GM18858 (cell line): ENCODE measurements at regions not wholly inside any gene's neighbourhood (a gene's known extent, or its start where the extent isn't known, plus 50 kb on each side); places are given as distances from the start of the nearest gene placed in this dataset.

Experiments
- ATAC-seq: cut with Tn5 transposase; IDR thresholded peaks from one replicate; pipeline ENCODE4 v1.9.1; 2021; ENCODE audit not compliant: unreplicated experiment

DNA sequence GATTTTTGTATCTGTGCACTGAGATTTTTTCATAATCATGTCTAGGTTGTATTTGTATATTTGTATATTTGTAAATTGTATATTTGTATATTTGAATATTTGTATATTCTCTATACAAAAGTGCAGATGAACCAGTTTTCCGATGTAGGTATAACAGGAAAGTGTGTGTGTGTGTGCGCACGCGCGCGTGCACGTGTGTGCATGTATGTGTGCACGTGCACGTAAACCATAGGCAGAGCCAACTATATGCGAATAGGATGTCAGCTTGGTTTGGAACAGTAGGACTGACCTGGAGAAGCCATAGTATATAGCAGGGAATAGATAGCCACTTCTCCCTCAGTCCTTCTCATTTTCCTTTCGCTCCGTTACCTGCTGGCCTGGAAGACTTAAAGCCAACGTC, 565.8 kb downstream of the XIRP2 start:
- no peak for ATAC-seq

DNA sequence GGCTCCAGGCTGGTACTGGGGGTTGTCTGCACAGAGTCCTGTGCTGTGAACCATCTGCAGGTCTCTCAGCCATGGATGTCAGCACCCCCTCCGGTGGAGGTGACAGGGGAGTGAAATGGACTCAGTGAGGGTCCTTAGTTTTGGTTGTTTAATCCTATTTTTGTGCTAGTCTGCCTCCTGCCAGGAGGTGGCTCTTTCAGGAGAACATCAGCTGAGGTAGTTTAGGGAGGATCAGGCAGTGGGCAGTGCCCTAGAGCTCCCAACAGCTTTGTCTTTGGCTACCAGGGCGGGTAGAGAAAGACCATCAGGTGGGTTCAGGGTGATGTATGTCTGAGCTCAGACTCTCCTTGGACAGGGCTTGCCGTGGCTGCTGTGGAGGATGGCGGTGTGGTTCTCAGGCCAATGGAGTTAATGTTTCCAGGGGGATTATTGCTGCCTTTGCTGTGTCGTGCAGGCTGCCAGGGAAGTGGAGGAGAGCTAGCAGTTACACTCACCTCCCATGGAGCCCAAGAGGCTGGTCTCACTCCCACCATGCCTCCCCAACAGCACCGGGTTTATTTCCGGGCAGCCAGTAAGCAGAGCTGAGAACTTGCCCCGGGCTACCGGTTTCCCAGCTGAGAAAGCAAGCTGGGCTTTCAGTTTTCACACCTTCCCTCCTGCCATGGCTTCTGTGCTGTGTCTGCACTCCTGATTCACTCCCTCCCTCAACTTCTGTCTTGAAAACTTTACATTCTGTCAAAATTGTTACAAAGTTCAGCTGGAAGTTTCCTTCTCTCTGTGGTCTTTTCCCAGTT, 563.4 kb downstream of the XIRP2 start:
- no peak for ATAC-seq

DNA sequence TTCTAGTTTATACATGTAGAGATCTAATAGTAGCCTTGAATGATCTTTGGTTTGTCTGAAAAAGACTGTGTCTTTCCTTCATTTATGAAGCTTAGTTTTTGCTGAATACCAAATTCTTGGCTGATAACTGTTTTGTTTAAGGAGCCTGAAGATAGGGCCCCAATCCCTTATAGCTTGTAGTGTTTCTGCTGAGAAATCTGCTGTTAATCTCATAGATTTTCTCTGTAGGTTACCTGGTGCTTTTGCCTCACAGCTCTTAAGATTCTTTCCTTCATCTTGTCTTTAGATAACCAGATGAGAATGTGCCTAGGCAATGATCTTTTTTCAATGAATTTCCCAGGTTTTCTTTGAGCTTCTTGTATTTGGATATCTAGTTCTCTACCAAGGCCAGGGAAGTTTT, 562.1 kb downstream of the XIRP2 start:
- no peak for ATAC-seq

DNA sequence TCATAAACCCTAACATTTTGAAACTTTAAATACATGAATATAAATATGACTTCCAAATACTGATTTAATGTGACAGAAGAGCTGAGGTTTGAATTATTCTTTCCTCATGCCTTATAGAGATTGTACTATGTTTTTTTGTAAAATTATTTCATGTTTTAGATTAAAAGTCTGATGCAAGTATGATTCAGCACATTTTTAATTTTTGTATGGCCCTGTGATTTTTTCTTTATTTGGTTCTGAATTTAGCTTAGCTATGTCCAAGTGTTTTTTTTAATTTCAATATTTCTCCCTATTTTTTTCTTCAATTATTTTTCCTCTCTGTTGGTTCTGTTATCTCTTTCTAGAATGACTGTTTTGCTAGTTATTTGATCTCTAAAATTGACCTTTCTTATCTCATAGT, 552.1 kb downstream of the XIRP2 start:
- no peak for ATAC-seq

DNA sequence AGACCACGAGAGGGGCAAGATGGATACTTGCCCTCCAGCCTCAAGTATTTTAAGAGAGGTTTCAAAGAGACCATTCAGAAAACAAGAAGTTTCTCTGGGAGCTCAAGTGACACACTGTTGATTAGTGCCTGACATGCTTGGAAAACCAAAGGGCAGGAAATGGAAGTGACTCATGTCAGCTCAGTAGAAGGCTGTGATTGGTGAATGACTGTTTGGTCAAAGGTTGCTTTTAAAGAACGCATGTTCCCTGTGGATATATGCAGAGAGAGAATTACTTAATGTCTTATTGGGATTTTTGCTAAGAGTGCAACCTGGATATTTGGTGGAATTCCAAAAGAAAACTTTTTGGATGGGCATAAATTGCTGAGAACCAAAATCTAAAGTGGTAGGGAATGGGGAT, 549.9 kb downstream of the XIRP2 start:
- ATAC-seq, result no peak

- no peak for ATAC-seq
Observed at GRCh38 chr2:167431949-167432348, 543.7 kb downstream of the XIRP2 start.

DNA sequence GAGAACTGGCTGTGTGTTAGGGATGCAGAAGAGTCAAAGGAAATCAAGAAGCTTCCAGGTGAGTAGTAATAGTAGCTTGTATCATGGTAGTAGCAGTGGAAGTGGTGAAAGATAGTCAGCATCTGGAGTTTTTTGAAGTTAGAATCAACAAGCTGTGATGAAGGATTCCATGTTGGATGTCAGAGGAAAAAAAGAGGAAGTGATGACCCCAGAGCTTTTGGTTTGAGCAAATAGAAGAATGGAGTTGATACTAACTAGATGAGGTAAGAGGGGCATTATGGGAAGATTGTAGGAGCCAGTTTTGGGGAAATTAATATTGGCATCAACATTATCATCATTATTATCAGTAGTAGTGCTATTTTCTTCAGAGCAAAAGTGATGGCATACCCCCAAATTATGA, 542.2 kb downstream of the XIRP2 start:
- no peak for ATAC-seq

DNA sequence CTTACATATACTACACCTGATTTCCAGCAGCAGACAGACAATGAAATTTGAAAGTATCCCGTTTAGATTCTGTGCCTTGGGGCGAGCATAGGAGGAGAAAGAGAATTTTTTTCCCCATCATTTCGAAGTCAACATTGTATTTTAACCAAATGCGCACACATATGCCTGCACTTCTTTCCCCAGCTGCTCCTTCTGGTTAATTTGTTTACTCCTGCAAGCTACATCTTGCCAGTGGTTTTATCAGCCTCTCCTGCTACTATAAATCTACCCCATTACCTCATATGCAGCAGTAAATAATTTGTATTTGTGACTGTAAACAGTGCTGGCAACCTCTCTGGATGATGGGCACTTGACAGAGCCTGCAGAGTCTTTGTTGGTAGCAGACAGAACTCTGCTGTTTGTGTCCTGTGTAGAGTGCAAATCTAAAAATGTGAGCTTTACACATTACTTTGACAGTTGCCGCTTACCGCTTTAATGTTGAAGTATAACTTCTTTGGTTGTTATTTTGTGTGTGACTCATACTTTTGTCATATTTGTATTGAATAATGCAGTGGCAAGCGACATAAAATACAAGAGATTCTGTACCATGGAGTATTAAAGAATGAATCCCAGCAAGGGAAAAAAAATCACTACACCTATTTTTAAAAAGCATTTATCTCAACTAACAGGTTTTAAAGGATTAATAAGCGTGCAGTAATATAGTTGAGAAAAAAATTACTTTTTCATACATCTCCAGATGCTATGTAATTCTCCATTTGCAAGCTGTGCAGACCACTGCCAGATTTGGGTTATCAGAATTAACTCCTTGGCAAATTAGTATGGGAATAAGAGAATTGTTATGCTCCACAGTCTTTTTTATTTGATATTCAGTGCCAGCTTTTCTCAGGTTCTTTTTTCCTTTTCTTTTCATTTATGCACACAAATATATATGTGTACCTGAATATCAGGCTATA, 536.8 kb downstream of the XIRP2 start:
- no peak for ATAC-seq

GRCh38 chr2:167424221-167424620, 535.9 kb downstream of the XIRP2 start:
- ATAC-seq, result no peak

DNA sequence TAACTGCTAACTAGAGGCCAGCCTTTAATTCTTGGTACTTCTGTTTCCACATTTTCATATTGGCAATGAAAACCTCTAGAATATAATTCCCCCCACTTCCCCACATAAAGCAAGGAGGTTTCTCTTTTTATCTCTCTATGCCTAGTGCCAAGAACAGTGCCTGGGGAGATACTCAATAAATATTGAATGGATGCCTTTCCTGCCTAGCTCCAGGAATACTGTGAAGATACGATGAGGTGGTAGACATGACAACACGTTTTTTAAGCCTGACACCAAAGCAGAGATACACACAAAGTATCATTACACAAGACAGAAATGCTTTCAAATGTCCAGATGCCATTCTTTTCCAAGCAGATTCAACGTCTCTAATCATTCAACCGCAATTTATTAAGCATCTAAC, 535.5 kb downstream of the XIRP2 start:
- no peak for ATAC-seq

DNA sequence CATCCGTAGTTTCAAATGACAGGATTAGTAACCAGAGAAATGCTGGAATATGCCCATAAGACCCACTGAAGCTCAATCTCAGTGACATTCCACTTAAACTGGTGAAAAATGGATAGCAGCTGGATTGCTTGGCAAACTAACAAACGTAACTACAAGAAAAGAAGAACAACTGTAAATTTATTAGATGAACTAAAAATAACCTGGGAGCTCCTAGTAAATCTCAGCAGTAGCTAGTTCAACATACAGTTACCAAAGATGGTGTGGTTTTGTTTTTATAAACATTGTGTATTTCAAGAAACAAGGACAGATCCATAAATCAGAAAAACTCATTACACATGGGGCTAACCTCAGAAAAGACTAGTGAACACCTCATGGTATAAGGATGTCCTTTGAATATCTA, 531.9 kb downstream of the XIRP2 start:
- ATAC-seq, result no peak

GRCh38 chr2:167415068-167415467, 526.8 kb downstream of the XIRP2 start:
- no peak for ATAC-seq

DNA sequence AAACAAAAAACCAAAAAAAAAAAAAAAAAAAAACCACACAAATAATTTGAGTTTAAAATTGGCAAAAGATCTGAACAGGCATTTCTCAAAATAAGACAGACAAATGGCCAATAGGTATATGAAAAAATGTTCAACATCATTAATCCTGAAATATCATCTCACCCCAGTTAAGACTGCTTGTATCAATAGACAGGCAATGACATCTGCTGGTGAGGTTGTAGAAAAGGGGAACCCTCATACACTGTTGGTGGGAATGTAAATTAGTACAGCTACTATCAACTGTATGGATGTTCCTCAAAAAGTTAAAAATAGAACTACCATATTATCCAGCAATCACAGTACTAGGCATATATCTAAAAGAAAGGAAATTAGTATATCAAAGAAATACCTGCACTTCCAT, 523.1 kb downstream of the XIRP2 start:
- no peak for ATAC-seq

DNA sequence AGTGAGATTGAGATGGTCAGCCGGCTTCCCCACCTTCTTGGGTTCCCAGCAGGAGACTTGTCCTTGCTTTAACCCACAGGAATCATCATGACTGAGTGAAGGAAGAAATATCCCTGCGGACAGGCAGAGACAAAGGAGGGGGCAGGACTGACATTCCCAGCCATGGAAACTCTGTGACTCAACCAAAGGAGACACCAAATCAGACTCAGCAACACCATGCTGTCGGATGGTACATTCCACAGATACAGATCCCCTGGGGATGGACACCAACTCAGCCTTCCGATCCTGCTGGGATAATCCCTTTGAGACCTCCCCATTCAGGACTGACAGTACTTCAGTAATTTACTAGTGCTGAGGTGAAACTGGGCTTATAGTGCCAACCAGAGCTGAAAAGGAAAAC, 518.3 kb downstream of the XIRP2 start:
- ATAC-seq, result no peak

GRCh38 chr2:167404627-167405284, 516.5 kb downstream of the XIRP2 start:
- ATAC-seq, result no peak

DNA sequence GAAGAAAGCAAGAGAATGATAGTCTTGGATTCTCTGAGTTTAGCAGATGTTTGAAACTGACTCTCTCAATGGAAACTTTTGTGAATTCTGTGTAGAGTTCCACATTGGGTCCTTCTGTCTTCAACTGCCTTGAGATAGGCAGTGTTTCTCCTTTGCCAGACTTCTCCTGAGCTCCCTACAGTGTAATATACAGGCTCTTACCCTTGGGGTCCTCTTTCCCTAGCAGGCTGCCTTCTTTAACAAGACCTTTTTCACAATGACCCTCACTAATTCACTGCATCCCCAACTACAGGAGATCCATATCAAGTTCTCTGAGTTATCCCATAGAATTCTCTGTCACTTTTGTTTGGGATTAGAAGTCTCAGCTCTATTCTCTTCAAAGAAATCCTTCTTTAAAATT, 513.0 kb downstream of the XIRP2 start:
- ATAC-seq, result no peak

DNA sequence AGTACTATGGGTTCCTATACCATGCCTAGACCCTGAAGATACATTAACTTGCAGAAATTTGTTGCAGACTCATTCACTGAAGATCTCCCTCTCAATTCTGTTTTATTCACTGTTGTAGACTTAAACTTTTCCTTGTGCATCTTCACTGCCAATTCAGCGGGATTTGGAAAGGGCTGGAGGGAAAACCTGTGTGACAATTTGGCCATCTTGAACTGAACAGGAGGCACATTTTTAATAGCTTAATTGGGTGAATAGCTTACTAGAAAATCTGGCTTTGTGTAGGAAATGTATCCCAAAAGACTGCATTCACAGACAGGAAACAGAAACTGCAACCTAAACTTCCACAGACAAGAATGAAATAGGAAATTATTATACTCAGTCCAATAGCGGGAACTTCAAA, 512.3 kb downstream of the XIRP2 start:
- no peak for ATAC-seq

- ATAC-seq, result no peak
Observed at GRCh38 chr2:167398873-167399272, 510.6 kb downstream of the XIRP2 start.

DNA sequence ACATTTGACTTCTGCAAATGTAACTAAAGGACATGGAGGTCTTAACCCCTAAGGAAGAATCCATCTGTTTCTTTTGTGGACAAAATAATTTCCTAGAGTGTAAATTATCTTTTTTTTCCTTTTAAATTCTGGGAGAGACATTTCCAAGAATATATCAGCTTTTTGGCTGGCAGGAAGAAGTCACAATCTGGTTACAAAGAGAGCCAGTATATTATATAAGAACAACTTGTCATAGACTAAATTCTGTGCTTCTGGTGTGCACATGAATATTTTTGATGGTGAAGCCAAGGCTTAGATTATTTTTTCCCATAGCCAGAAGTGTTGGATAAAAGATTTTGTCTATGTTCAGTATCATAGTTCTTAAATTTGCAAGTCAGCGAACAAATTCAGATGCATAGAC, 500.6 kb downstream of the XIRP2 start:
- no peak for ATAC-seq

GRCh38 chr2:167388497-167388896, 500.2 kb downstream of the XIRP2 start:
- ATAC-seq, result no peak

DNA sequence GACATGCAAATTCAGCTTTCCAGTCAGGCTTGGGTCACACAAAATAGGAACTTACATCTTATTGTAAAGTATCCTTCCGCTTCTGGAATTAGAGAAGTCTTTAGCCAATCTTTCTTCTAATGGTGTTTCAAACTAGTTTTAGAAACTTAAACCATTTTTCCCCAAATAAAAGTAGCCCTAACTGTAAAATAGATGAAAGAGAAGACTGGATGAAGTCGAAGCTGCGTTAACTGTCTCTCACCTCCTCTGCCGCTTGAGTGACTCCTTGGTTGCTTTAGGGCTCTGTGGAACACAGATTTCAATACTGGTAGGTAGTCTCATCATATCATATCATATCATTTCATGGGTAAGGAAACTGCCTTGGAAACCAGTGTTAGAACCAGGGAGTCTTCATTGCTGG, 498.4 kb downstream of the XIRP2 start:
- no peak for ATAC-seq
